ENCODE measurements at regions not wholly inside any gene's neighbourhood (a gene's known extent, or its start where the extent isn't known, plus 50 kb on each side); places are given as distances from the start of the nearest gene placed in this dataset.

- Histone ChIP-seq H2AFZ (ENCODE audit: control insufficient read depth, low read length) (no peak overlapping the region), H3K27me3 (ENCODE audit: control insufficient read depth, extremely low read depth, insufficient read depth, low read length) (peaks cover 10% of the 10 kb centered on the region), H3K27ac (ENCODE audit: control insufficient read depth, insufficient read depth, low read length) (no peak overlapping the region), H3K9me3 (ENCODE audit: control insufficient read depth, low read depth, low read length) (no peaks in the 10 kb centered on the region), H3K79me2 (ENCODE audit: control insufficient read depth, insufficient read depth, low read length) (no peaks in the 10 kb centered on the region), H4K20me1 (ENCODE audit: control insufficient read depth, extremely low read depth, insufficient read depth, low read length) (no peaks in the 10 kb centered on the region), H3K9me1 (ENCODE audit: control insufficient read depth, extremely low read depth, insufficient read depth, low read length) (no peaks in the 10 kb centered on the region), H3K36me3 (ENCODE audit: control insufficient read depth in 2 of 2, extremely low read depth in 1 of 2, insufficient read depth in 2 of 2, low read length in 2 of 2) (no peaks in the 10 kb centered on the region), H3K9ac (ENCODE audit: control insufficient read depth, extremely low read depth, insufficient read depth, low read length) (no peak overlapping the region), H3K4me3 (ENCODE audit: control insufficient read depth in 2 of 3, extremely low read depth in 1 of 3, insufficient read depth in 2 of 3, low read depth in 1 of 3, low read length in 3 of 3) (no peak overlapping the region), H3K4me2 (ENCODE audit: control insufficient read depth, extremely low read depth, insufficient read depth, low read depth, low read length) (no peak overlapping the region), H3K4me1 (ENCODE audit: control insufficient read depth, extremely low read depth, insufficient read depth, low read length) (peaks cover 7% of the 10 kb centered on the region)
- DNase-seq (ENCODE audit: low read depth, low spot score) (no peak), FAIRE-seq (no peak)
- dilution Hi-C loops (cut with MboI; ENCODE audit: extremely low pct_ligation_motif_present, low sequenced_read_pairs): no loop called here
- TF ChIP-seq CTCF (optimal IDR thresholded peaks at IDR 0.05 in 1 of 3, IDR thresholded peaks at IDR 0.05 in 1 of 3, conservative IDR thresholded peaks at IDR 0.05 in 1 of 3; ENCODE audit: extremely low read depth in 1 of 3, insufficient read depth in 2 of 3, low read length in 3 of 3) (no peak), EZH2 (IDR thresholded peaks at IDR 0.05; ENCODE audit: low read length) (no peak)
Measured at GRCh38 chr3:193946945-193947344, 189.0 kb upstream of the HES1 start.

- dilution Hi-C loops (cut with MboI; ENCODE audit: extremely low pct_ligation_motif_present, low sequenced_read_pairs): no loop called here
- DNase-seq (ENCODE audit: low read depth, low spot score): no peak
- Histone ChIP-seq H3K9me1 (ENCODE audit: control insufficient read depth, extremely low read depth, insufficient read depth, low read length) (no peaks in the 10 kb centered on the region), H3K4me1 (ENCODE audit: control insufficient read depth, extremely low read depth, insufficient read depth, low read length) (peaks cover 14% of the 10 kb centered on the region), H3K9ac (ENCODE audit: control insufficient read depth, extremely low read depth, insufficient read depth, low read length) (no peak overlapping the region), H3K4me3 (ENCODE audit: control insufficient read depth in 2 of 3, extremely low read depth in 1 of 3, insufficient read depth in 2 of 3, low read depth in 1 of 3, low read length in 3 of 3) (no peak overlapping the region), H3K9me3 (ENCODE audit: control insufficient read depth, low read depth, low read length) (no peaks in the 10 kb centered on the region), H2AFZ (ENCODE audit: control insufficient read depth, low read length) (no peak overlapping the region), H3K36me3 (ENCODE audit: control insufficient read depth in 2 of 2, extremely low read depth in 1 of 2, insufficient read depth in 2 of 2, low read length in 2 of 2) (no peaks in the 10 kb centered on the region), H4K20me1 (ENCODE audit: control insufficient read depth, extremely low read depth, insufficient read depth, low read length) (no peaks in the 10 kb centered on the region), H3K27ac (ENCODE audit: control insufficient read depth, insufficient read depth, low read length) (no peak overlapping the region), H3K27me3 (ENCODE audit: control insufficient read depth, extremely low read depth, insufficient read depth, low read length) (peaks cover 8% of the 10 kb centered on the region), H3K4me2 (ENCODE audit: control insufficient read depth, extremely low read depth, insufficient read depth, low read depth, low read length) (no peak overlapping the region), H3K79me2 (ENCODE audit: control insufficient read depth, insufficient read depth, low read length) (no peaks in the 10 kb centered on the region)
- no peak for FAIRE-seq
- TF ChIP-seq CTCF (optimal IDR thresholded peaks at IDR 0.05 in 1 of 3, IDR thresholded peaks at IDR 0.05 in 1 of 3, conservative IDR thresholded peaks at IDR 0.05 in 1 of 3; ENCODE audit: extremely low read depth in 1 of 3, insufficient read depth in 2 of 3, low read length in 3 of 3): no peak
- no peak for TF ChIP-seq EZH2 (IDR thresholded peaks at IDR 0.05; ENCODE audit: low read length)
Measured at GRCh38 chr3:193947596-193947995, 188.4 kb upstream of the HES1 start.

Data from keratinocyte (primary cell).